K562 (cell line): ENCODE measurements at regions not wholly inside any gene's neighbourhood (a gene's known extent, or its start where the extent isn't known, plus 50 kb on each side); places are given as distances from the start of the nearest gene placed in this dataset.

ENCODE experiments used
- ATAC-seq: fragments of 200-7000 bp; cut with Tn5 transposase; 3 replicates; pipeline ENCODE4 v1.9.1; 2020; ENCODE audit warnings: moderate library complexity
- BruUV-seq: library from RNA; stranded (reverse); fragments of 400-500 nt; replicated peaks from 2 replicates; lab custom pipeline; 2021; lab: Mats Ljungman, UMichigan
- CTCF ChIA-PET: fragments of 300-600 bp; formaldehyde crosslinking; extraction: SDS; loops from one replicate; lab custom pipeline; 2021; ENCODE audit warnings: low intra/inter-chr PET ratio; lab: Yijun Ruan, JAX
- POLR2A ChIA-PET: fragments of 300-600, 350-650 bp; sonication (Branson Sonifier 250); formaldehyde crosslinking; extraction: SDS; loops from one replicate; lab custom pipeline; 2021; ENCODE audit warnings: antibody characterized with exemption, inconsistent platforms; lab: Yijun Ruan, JAX
- DNase-seq, 4 experiments: peaks; one replicate each; pipeline versions ENCODE4 v3.0.0 to v3.0.0-alpha.2; 2011 to 2018; ENCODE audit warnings: low spot score in 3 of 4, mixed read lengths in 3 of 4; ENCODE audit errors: extremely low read depth in 1 of 4
- FAIRE-seq: peaks from 2 replicates; lab custom pipeline; 2011; peaks lifted over from hg19 to GRCh38; lab: Jason Lieb, UNC
- H2AFZ ChIP-seq: 2 replicates; pipeline ENCODE4 v1.6.0; 2011; ENCODE audit warnings: low read depth, low read length, control low read depth, inconsistent platforms
- H3K27ac ChIP-seq: fragments of 200-600 bp; 3 replicates; pipeline ENCODE4 v1.8.0; 2011; ENCODE audit warnings: low read depth, mild to moderate bottlenecking, control low read depth, inconsistent platforms, low read length, moderate library complexity, mixed read lengths; ENCODE audit errors: extremely low read depth
- H3K27me3 ChIP-seq, 2 experiments: fragments of 300-600 bp in 1 of 2; 2 replicates in 1 of 2; 3 replicates in 1 of 2; pipeline versions ENCODE4 v1.6.0 to v1.8.0; 2011; ENCODE audit warnings: inconsistent platforms in 2 of 2, low read length in 2 of 2, mild to moderate bottlenecking in 1 of 2, mixed read lengths in 1 of 2, moderate library complexity in 1 of 2; ENCODE audit not compliant: control insufficient read depth in 2 of 2, insufficient read depth in 2 of 2
- H3K36me3 ChIP-seq: fragments of 300-600 bp; 3 replicates; pipeline ENCODE4 v1.8.0; 2011; ENCODE audit warnings: mild to moderate bottlenecking, low read length, inconsistent platforms; ENCODE audit not compliant: control insufficient read depth, insufficient read depth
- H3K4me1 ChIP-seq, 2 experiments: fragments of 200-600 bp in 1 of 2; replicated peaks in 1 of 2; 2 replicates in 1 of 2; 3 replicates in 1 of 2; pipeline versions ENCODE4 v1.5.1 to v1.8.0; 2011; ENCODE audit warnings: inconsistent platforms in 2 of 2, low read length in 2 of 2, mild to moderate bottlenecking in 1 of 2, mixed read lengths in 1 of 2, moderate library complexity in 1 of 2; ENCODE audit not compliant: control insufficient read depth in 2 of 2, insufficient read depth in 2 of 2
- H3K4me2 ChIP-seq: 2 replicates; pipeline ENCODE4 v1.6.1; 2011; ENCODE audit warnings: low read length, control low read depth, inconsistent platforms, mixed read lengths; ENCODE audit not compliant: insufficient read depth
- H3K4me3 ChIP-seq: fragments of 200-600 bp; sonication (generic), shearing (Covaris generic); 2 replicates; pipeline ENCODE4 v1.5.1; 2016; ENCODE audit warnings: control low read depth, inconsistent platforms
- H3K79me2 ChIP-seq: fragments of 200-600 bp; 3 replicates; pipeline ENCODE4 v1.8.0; 2011; ENCODE audit warnings: low read length, inconsistent platforms; ENCODE audit not compliant: control insufficient read depth, insufficient read depth
- H3K9ac ChIP-seq, 2 experiments: 2 replicates each; pipeline versions ENCODE4 v1.6.0 to v1.6.1; 2011; ENCODE audit warnings: low read depth in 2 of 2, low read length in 2 of 2, control low read depth in 1 of 2, inconsistent platforms in 1 of 2, mild to moderate bottlenecking in 1 of 2, mixed read lengths in 1 of 2; ENCODE audit not compliant: insufficient read depth in 1 of 2
- H3K9me1 ChIP-seq: one replicate; pipeline ENCODE4 v1.6.0; 2011; ENCODE audit warnings: inconsistent platforms, mild to moderate bottlenecking, low read length, moderate library complexity; ENCODE audit not compliant: control insufficient read depth, insufficient read depth
- H3K9me3 ChIP-seq: replicated peaks from 2 replicates; pipeline ENCODE4 v1.5.1; 2011; ENCODE audit warnings: low read depth, low read length, inconsistent platforms; ENCODE audit not compliant: control insufficient read depth, insufficient read depth
- H4K20me1 ChIP-seq: replicated peaks from 2 replicates; pipeline ENCODE4 v1.6.1; 2011; ENCODE audit warnings: low read length, inconsistent platforms, mixed read lengths; ENCODE audit not compliant: control insufficient read depth, insufficient read depth
- POLR3A ChIP-seq: IDR thresholded peaks from 2 replicates; pipeline ENCODE4 v1.6.1; 2011; ENCODE audit warnings: borderline replicate concordance, mild to moderate bottlenecking, moderate library complexity; ENCODE audit not compliant: insufficient read length, insufficient read depth; ENCODE audit errors: extremely low read depth
- TAF1 ChIP-seq: IDR thresholded peaks from 2 replicates; pipeline ENCODE4 v1.6.1; 2011; ENCODE audit warnings: mild to moderate bottlenecking, low read length, moderate library complexity; ENCODE audit not compliant: insufficient read depth, control insufficient read depth, severe bottlenecking; ENCODE audit errors: extremely low read depth
- WGBS: fragments of 100-300 bp; shearing (Covaris generic); methylation state at CpG from one replicate; pipeline ENCODE4 v1.1.6; 2016; ENCODE audit warnings: low coverage, mixed read lengths; ENCODE audit not compliant: insufficient coverage; ENCODE audit errors: missing lambda C conversion rate; 5-methylcytosine and 5-hydroxymethylcytosine counted together
- in situ Hi-C: fragments of 300-500 bp; cut with MboI; formaldehyde crosslinking; loops from 4 replicates; pipeline ENCODE4 v1.15.0; 2018; ENCODE audit warnings: inconsistent platforms, mixed read lengths
- intact Hi-C: fragments of 100-400 bp; cut with micrococcal nuclease; formaldehyde crosslinking; loops from 2 replicates; pipeline ENCODE4 v1.14.2; 2022
- TF ChIP-seq, protein P1 (sequence below): fragments of 450-650 bp; IDR thresholded peaks from 2 replicates; pipeline ENCODE4 v1.6.1; 2016; ENCODE audit warnings: borderline replicate concordance

DNA sequence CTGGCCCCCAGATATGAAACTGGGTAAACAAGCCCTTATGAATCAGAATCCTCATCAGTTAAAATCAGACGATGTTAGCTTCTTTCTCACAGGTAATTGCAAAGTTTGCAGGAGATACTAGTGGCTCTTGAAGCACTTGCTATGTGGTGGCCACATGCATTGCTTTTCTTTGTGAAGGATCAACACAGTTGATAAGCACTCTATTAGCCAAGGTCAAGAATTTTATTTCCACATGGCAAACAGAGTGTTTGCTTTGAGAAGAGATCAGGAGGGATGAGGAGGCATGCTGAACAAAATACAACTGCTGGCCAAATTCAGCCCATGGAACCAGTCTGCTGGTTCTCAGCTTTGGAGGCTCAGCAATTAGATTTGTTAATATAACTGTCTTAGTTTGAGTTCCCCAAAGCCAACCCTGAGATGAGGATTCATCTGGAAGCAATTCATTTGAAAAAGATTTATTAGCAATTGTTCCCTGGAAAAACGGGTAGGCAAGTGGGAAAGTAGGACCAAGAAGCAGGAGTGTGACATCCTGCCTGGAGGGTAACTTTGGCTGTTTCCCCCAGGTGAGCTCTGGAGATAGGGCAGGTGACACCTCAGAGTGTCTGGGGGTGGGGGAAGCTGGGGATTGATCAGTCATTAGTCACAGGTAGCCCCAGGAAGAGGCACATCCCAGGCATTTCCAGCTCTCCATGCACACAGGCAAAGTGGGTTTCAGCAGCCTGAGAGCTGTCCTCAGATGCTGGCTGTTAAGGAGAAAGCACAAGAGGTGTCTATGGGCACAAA lies 180.3 kb downstream of the ABHD5 start:
- no peaks in the 10 kb centered on the region for H3K9me1 ChIP-seq
- no peak overlapping the region for H3K27ac ChIP-seq
- H3K27me3 ChIP-seq, result peaks cover 3 to 33% of the 10 kb centered on the region in 2 experiments; a peak in 3 of 5 replicates
- H2AFZ ChIP-seq, result no peak overlapping the region
- no peaks in the 10 kb centered on the region for H3K79me2 ChIP-seq
- no peak overlapping the region for H3K9ac ChIP-seq
- no peaks in the 10 kb centered on the region for H3K4me1 ChIP-seq
- WGBS, result 0% methylated on average over 2 of the region's 2 CpGs
- H3K4me3 ChIP-seq, result no peak overlapping the region
- ATAC-seq (no peak), DNase-seq (no peak), FAIRE-seq (no peak)
- TF ChIP-seq POLR3A, result no peak
- TF ChIP-seq, protein P1, sequence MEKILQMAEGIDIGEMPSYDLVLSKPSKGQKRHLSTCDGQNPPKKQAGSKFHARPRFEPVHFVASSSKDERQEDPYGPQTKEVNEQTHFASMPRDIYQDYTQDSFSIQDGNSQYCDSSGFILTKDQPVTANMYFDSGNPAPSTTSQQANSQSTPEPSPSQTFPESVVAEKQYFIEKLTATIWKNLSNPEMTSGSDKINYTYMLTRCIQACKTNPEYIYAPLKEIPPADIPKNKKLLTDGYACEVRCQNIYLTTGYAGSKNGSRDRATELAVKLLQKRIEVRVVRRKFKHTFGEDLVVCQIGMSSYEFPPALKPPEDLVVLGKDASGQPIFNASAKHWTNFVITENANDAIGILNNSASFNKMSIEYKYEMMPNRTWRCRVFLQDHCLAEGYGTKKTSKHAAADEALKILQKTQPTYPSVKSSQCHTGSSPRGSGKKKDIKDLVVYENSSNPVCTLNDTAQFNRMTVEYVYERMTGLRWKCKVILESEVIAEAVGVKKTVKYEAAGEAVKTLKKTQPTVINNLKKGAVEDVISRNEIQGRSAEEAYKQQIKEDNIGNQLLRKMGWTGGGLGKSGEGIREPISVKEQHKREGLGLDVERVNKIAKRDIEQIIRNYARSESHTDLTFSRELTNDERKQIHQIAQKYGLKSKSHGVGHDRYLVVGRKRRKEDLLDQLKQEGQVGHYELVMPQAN, result no peak
- no peak for TF ChIP-seq TAF1
- intact Hi-C loops (no loop called here), in situ Hi-C loops (no loop called here)
- H3K36me3 ChIP-seq, result no peaks in the 10 kb centered on the region
- ChIA-PET CTCF (no interaction called here), POLR2A (interaction anchor here (0.5 to 0.6 kb wide), 3 partner anchors 9 to 534 kb away, joined by 3 to 4 read pairs (median 3); no protein-coding TSS in a partner anchor)
- BruUV-seq, result no TSS peak
- no peak overlapping the region for H3K4me2 ChIP-seq
- H3K9me3 ChIP-seq, result no peaks in the 10 kb centered on the region
- no peaks in the 10 kb centered on the region for H4K20me1 ChIP-seq
